Hematopoietic multipotent progenitor cell treated with erythropoietin and hydrocortisone succinate and interleukin-3 and kit ligand, for 17 days (in vitro differentiated cells): ENCODE measurements at regions not wholly inside any gene's neighbourhood (a gene's known extent, or its start where the extent isn't known, plus 50 kb on each side); places are given as distances from the start of the nearest gene placed in this dataset.

Experiments
- DNase-seq: peaks from one replicate; pipeline ENCODE4 v3.0.0-alpha.2; 2015; ENCODE audit warnings: low spot score

- no peak for DNase-seq
Measured at GRCh38 chr20:51095633-51096521, 73.0 kb upstream of the KCNG1 start.

- DNase-seq: no peak
Measured at GRCh38 chr20:51094221-51094620, 71.3 kb upstream of the KCNG1 start.

GRCh38 chr20:51093240-51093763 lies 70.4 kb upstream of the KCNG1 start:
- DNase-seq: no peak

GRCh38 chr20:51092338-51092737 lies 69.4 kb upstream of the KCNG1 start:
- DNase-seq: no peak

GRCh38 chr20:51091406-51092195 lies 68.7 kb upstream of the KCNG1 start:
- no peak for DNase-seq

GRCh38 chr20:51089840-51090239 lies 66.9 kb upstream of the KCNG1 start:
- no peak for DNase-seq

GRCh38 chr20:51089272-51089781 lies 66.4 kb upstream of the KCNG1 start:
- no peak for DNase-seq

GRCh38 chr20:51087266-51087665 lies 64.4 kb upstream of the KCNG1 start:
- no peak for DNase-seq

- no peak for DNase-seq
Measured at GRCh38 chr20:51085769-51086168, 62.9 kb upstream of the KCNG1 start.

GRCh38 chr20:51084593-51085377 lies 61.9 kb upstream of the KCNG1 start:
- DNase-seq: no peak

- no peak for DNase-seq
Measured at GRCh38 chr20:51083447-51083846, 60.5 kb upstream of the KCNG1 start.

- DNase-seq: no peak
Measured at GRCh38 chr20:51082988-51083387, 60.1 kb upstream of the KCNG1 start.

- DNase-seq: no peak
Measured at GRCh38 chr20:51080516-51080915, 57.6 kb upstream of the KCNG1 start.

- no peak for DNase-seq
Measured at GRCh38 chr20:51079488-51079887, 56.6 kb upstream of the KCNG1 start.

- DNase-seq: no peak
Measured at GRCh38 chr20:51077686-51078060, 54.8 kb upstream of the KCNG1 start.

GRCh38 chr20:51076786-51077685 lies 54.1 kb upstream of the KCNG1 start:
- no peak for DNase-seq

- DNase-seq: no peak
Measured at GRCh38 chr20:51074062-51074461, 51.2 kb upstream of the KCNG1 start.
